OCI-LY3 (cell line): ENCODE measurements at regions not wholly inside any gene's neighbourhood (a gene's known extent, or its start where the extent isn't known, plus 50 kb on each side); places are given as distances from the start of the nearest gene placed in this dataset.
A peak's percentile ranks its signal among the peaks of the same experiment; 100 is the strongest.

Experiments used
- H2AFZ ChIP-seq: fragments of 200-600, 300-600 bp; shearing (Covaris generic); 2 replicates; pipeline ENCODE4 v1.6.0; 2014; ENCODE audit warnings: antibody characterized with exemption, low read depth, low read length
- H3K27ac ChIP-seq: fragments of 200-600, 300-600 bp; sonication (generic); 2 replicates; pipeline ENCODE4 v1.5.1; 2014; ENCODE audit warnings: mild to moderate bottlenecking, low read length, moderate library complexity, mixed read lengths
- H3K27me3 ChIP-seq: fragments of 200-600, 300-600 bp; sonication (generic); 2 replicates; pipeline ENCODE4 v1.6.1; 2014; ENCODE audit warnings: low read depth, low read length, mixed read lengths
- H3K36me3 ChIP-seq: fragments of 200-600, 300-600 bp; sonication (generic); replicated peaks from 2 replicates; pipeline ENCODE3; 2014; ENCODE audit warnings: low read depth, low read length, mixed read lengths
- H3K4me1 ChIP-seq: fragments of 300-600, 200-600 bp; sonication (generic); 2 replicates; pipeline ENCODE4 v1.6.1; 2014; ENCODE audit warnings: low read length, mixed read lengths
- H3K4me2 ChIP-seq: fragments of 200-600, 300-600 bp; sonication (generic); 2 replicates; pipeline ENCODE4 v1.6.1; 2014; ENCODE audit warnings: low read length, mixed read lengths
- H3K4me3 ChIP-seq: fragments of 300-600, 200-600 bp; sonication (generic); 2 replicates; pipeline ENCODE4 v1.5.1; 2014; ENCODE audit warnings: antibody characterized with exemption, mild to moderate bottlenecking, low read length, moderate library complexity
- H3K79me2 ChIP-seq: fragments of 300-600, 200-600 bp; shearing (Covaris generic); 2 replicates; pipeline ENCODE4 v1.6.1; 2014; ENCODE audit warnings: mild to moderate bottlenecking, low read length, mixed read lengths
- H3K9ac ChIP-seq: fragments of 300-600, 200-600 bp; shearing (Covaris generic); 2 replicates; pipeline ENCODE4 v1.6.0; 2014; ENCODE audit warnings: mild to moderate bottlenecking, low read length, moderate library complexity
- H3K9me3 ChIP-seq: fragments of 200-600, 300-600 bp; shearing (Covaris generic); 2 replicates; pipeline ENCODE4 v1.6.1; 2014; ENCODE audit warnings: low read length, mixed read lengths; ENCODE audit not compliant: insufficient read depth
- H4K20me1 ChIP-seq: fragments of 200-600, 300-600 bp; sonication (generic); 2 replicates; pipeline ENCODE4 v1.6.1; 2016; ENCODE audit warnings: low read length, mixed read lengths; ENCODE audit not compliant: insufficient read depth
- CTCF ChIP-seq: fragments of 200-600, 300-600 bp; sonication (generic); IDR thresholded peaks from 2 replicates; pipeline ENCODE4 v1.5.1; 2014; ENCODE audit warnings: antibody characterized with exemption, low read length, low read depth
- EZH2phosphoT487 ChIP-seq: fragments of 200-600 bp; shearing (Covaris generic); IDR thresholded peaks from 2 replicates; pipeline ENCODE4 v1.6.1; 2018; ENCODE audit warnings: antibody characterized with exemption, mixed run types, low read depth

GRCh38 chr2:81327911-81328310, 1023.4 kb upstream of the LRRTM1 start:
- no peak overlapping the region for H3K9ac ChIP-seq
- H3K4me3 ChIP-seq, result no peak overlapping the region
- 0 out of 2 replicates have a peak, but pooled peaks cover 4% of the 10 kb centered on the region for H3K4me1 ChIP-seq
- no peaks in the 10 kb centered on the region for H3K9me3 ChIP-seq
- no peak overlapping the region for H2AFZ ChIP-seq
- TF ChIP-seq EZH2phosphoT487, result no peak
- TF ChIP-seq CTCF, result no peak
- H3K27me3 ChIP-seq, result no peaks in the 10 kb centered on the region
- H3K27ac ChIP-seq, result no peak overlapping the region
- H3K4me2 ChIP-seq, result no peak overlapping the region
- H3K36me3 ChIP-seq, result no peaks in the 10 kb centered on the region
- no peaks in the 10 kb centered on the region for H3K79me2 ChIP-seq
- no peaks in the 10 kb centered on the region for H4K20me1 ChIP-seq

GRCh38 chr2:81324046-81324445, 1019.5 kb upstream of the LRRTM1 start:
- no peak overlapping the region for H3K4me3 ChIP-seq
- TF ChIP-seq CTCF, result peak; percentile 68
- no peak for TF ChIP-seq EZH2phosphoT487
- no peak overlapping the region for H3K27ac ChIP-seq
- H2AFZ ChIP-seq, result 0 out of 2 replicates have a peak overlapping the region, but pooled peaks have one; percentile 1
- peak overlapping the region; percentile 25; the same call in 1 of the 2 replicates for H3K4me2 ChIP-seq
- H3K9ac ChIP-seq, result no peak overlapping the region
- H3K27me3 ChIP-seq, result no peaks in the 10 kb centered on the region
- no peaks in the 10 kb centered on the region for H3K9me3 ChIP-seq
- no peaks in the 10 kb centered on the region for H3K79me2 ChIP-seq
- H3K36me3 ChIP-seq, result no peaks in the 10 kb centered on the region
- H3K4me1 ChIP-seq, result 0 out of 2 replicates have a peak, but pooled peaks cover 4% of the 10 kb centered on the region
- no peaks in the 10 kb centered on the region for H4K20me1 ChIP-seq

GRCh38 chr2:81304154-81304830, 999.7 kb upstream of the LRRTM1 start:
- no peak overlapping the region for H3K4me2 ChIP-seq
- H3K36me3 ChIP-seq, result no peaks in the 10 kb centered on the region
- no peaks in the 10 kb centered on the region for H3K27me3 ChIP-seq
- H2AFZ ChIP-seq, result no peak overlapping the region
- peaks cover 5% of the 10 kb centered on the region; the same call in 1 of the 2 replicates for H3K9me3 ChIP-seq
- no peak for TF ChIP-seq CTCF
- TF ChIP-seq EZH2phosphoT487, result no peak
- no peaks in the 10 kb centered on the region for H4K20me1 ChIP-seq
- H3K4me1 ChIP-seq, result no peaks in the 10 kb centered on the region
- H3K4me3 ChIP-seq, result no peak overlapping the region
- H3K9ac ChIP-seq, result no peak overlapping the region
- H3K27ac ChIP-seq, result no peak overlapping the region
- H3K79me2 ChIP-seq, result no peaks in the 10 kb centered on the region

GRCh38 chr2:81303321-81303720, 998.8 kb upstream of the LRRTM1 start:
- Histone ChIP-seq H3K4me1 (no peaks in the 10 kb centered on the region), H2AFZ (no peak overlapping the region), H3K9me3 (peaks cover 5% of the 10 kb centered on the region; the same call in 1 of the 2 replicates), H4K20me1 (no peaks in the 10 kb centered on the region), H3K4me3 (no peak overlapping the region), H3K27me3 (no peaks in the 10 kb centered on the region), H3K27ac (no peak overlapping the region), H3K4me2 (no peak overlapping the region), H3K9ac (no peak overlapping the region), H3K79me2 (no peaks in the 10 kb centered on the region), H3K36me3 (no peaks in the 10 kb centered on the region)
- TF ChIP-seq CTCF, result no peak
- no peak for TF ChIP-seq EZH2phosphoT487
